ENCODE measurements at regions not wholly inside any gene's neighbourhood (a gene's known extent, or its start where the extent isn't known, plus 50 kb on each side); places are given as distances from the start of the nearest gene placed in this dataset.

- DNase-seq: no peak
Observed at GRCh38 chr20:40589581-40589980, 99.5 kb downstream of the MAFB start.

GRCh38 chr20:40588891-40589290 lies 100.1 kb downstream of the MAFB start:
- DNase-seq: no peak

GRCh38 chr20:40587038-40587437 lies 102.0 kb downstream of the MAFB start:
- DNase-seq: no peak

GRCh38 chr20:40584130-40584809 lies 104.8 kb downstream of the MAFB start:
- no peak for DNase-seq

GRCh38 chr20:40583636-40584035 lies 105.4 kb downstream of the MAFB start:
- no peak for DNase-seq

DNA sequence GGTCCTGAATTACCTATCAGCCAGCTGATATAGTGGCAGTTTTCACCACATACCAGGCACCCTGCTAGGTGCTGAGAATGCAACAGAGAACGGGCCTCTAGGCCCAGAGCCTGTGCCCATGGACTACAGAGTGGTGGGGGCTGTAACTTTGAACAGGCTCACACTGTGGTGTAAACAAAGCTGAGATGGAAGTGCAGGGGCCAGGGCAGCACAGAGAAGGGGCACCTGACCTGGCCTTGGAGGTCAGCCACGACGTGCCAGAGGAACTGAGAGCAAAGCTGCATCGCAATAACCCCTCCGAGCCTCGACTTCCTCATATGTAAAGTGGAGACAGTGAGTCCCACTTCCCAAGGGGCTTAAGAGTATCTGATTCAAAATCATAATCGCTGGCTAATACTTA lies 105.8 kb downstream of the MAFB start:
- DNase-seq: no peak

DNA sequence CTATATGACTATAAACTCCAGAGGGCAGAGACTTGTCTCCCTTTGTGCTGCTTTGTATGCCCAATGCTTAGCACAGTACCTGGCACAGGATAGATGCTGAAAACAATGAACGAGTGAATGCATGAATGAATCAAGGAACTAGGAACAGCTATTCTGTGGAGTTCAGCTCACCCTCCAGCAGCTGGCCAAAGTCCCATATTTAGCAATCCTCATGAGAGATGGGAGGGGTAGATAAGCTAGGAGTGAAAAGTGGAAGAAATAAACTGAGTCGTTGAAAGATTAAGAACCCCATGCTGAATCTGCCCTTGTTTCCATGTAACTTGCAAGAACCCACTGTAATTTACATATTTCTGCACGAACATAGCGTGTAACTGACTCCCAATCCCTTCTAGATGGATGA lies 106.5 kb downstream of the MAFB start:
- DNase-seq: no peak

GRCh38 chr20:40579701-40580100 lies 109.3 kb downstream of the MAFB start:
- DNase-seq: no peak

DNA sequence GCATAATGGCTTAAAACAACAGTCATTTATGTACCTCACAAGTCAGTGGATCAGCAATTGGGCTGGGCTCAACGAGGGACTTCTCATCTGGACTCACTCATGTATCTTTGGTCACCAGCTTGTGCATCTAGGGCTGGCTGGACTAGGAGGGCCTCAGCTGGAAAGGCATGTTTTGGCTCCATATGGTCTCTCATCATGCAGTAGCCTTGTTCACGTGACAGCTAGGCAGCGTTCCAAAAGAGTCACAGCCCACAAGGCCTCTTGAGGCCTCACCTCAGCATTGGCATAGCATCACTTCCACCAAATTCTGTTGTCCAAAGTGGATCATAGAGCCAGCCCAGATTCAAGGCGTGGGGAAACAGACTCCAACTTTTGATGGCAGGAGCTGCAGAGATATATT lies 110.1 kb downstream of the MAFB start:
- DNase-seq: no peak

- no peak for DNase-seq
Observed at GRCh38 chr20:40575851-40576250, 113.2 kb downstream of the MAFB start.

- no peak for DNase-seq
Observed at GRCh38 chr20:40572251-40572650, 116.8 kb downstream of the MAFB start.

DNA sequence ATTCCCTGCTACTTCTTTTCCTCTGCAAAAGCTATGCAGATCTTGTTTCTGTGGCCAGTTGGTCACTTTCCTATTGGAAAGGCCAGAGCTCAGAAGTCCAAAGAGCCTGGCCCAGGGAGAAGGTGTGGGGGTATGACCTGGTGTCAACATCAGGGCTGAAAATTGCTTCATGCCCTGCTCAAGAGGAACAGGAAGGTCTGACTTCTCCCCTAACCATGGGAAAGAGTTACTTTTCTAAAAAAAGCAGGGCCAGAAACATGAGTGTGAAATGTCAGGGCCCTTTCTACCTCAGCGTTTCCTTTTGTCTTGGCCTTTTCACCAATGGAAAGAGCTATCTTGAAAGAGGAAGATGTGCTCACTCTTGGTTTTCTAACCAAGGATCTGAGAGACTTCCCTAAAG lies 117.4 kb downstream of the MAFB start:
- no peak for DNase-seq

DNA sequence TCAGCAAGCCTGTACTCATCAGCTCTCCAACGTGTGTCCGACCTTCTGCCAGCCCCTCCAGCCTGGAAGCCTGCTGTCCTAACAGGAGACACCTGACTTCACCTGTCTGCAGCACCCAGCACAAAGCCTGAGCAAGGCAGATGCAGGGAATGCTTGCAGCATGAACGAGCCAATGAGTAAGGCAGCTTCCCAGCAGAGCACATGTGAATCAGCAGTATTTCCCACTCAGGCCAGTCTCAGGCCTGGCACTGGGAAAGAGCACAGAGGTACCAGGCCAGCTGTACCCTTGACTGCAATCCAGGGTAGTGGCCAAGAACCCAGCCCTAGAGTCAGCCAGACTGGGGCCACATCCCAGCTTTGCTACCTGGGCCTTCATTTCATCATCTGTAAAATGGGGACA lies 120.8 kb downstream of the MAFB start:
- DNase-seq: no peak

DNA sequence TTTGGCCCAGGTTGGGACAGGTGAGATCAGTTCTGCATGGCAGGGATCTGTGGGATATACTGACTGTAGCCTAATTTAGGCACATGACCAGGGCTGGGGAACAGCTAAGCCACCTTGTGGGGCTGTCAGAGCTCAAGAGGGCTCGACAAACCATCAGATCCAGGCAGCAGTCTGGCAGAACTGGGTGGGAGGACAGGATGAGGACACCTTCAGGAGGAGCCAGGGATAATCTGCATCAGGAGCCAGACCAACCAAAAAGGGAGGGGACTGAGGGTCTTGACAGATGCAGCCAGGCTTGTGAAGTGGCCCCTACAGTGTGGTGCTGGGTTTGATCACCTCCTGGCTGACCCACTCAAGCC lies 123.4 kb downstream of the MAFB start:
- no peak for DNase-seq

DNA sequence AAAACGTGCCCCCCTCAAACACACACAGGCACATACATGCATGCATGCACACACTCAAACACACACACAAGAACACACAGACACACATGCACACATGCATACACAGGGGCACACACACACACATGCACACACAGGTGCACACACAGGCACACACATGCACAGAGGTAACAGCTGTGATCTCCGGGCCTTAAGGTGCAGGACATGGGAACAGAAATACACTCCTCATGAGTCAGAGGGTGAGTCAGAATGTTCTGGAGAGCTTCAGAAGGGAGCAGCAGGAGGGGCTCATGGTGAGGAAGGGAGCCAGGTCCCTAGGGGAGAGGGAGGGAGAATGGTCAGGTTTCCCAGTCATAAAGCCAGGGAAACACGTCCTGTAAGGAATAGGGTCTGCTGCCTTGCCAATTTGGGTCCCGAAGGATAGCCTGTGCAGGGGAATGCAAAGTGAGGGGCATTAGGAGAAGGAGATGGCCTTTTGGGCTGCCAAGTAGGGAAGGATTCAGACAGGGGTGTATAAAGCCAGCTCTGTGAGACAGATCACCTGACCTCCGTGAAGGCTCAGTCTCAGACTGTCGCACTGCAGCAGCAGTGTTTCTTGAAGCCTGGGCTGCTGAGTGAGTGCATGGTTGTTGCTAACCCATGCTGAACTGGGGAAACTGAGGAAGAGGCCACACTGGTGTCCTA lies 123.9 kb downstream of the MAFB start:
- DNase-seq: peak; percentile 64

- no peak for DNase-seq
Observed at GRCh38 chr20:40563296-40563950, 125.6 kb downstream of the MAFB start.

DNA sequence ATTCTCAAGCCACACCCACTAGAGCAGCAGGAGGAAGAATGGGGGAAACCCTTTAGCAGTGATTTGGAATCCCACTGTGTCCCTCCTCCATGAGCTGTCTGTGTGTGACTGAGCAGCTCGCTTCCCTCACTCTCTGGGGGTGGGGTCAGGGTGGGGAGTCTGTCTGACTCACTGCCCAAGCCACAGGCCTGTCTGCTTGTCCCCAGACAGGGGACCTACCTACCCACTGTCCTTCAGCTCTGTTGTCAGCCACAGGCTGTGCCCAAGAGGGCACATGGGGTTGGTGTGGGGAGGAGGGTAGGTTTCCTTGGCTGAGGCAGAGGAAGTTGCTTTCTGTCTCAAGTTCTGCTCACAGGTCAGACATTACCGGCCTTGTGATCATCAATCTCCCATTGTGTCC lies 127.0 kb downstream of the MAFB start:
- DNase-seq: peak; percentile 13

GRCh38 chr20:40561187-40561586 lies 127.8 kb downstream of the MAFB start:
- DNase-seq: no peak

DNA sequence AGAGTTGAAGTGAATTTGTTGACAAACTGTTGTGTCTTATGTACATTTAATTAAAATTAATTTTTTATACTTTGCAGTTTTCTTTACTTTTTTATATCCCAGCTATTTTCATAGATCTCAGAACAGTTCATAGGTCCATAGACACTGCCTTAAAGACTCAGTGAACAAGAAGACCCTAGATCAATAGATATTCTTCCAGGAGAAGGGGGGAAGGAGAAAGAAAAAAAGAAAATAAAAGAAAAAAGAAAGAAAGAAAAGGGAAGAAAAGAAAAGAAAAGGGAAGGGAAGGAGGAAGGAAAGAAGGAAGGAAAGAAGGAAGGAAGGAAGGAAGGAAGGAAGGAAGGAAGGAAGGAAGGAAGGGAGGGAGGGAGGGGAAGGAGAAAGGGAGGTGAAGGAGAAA lies 130.8 kb downstream of the MAFB start:
- DNase-seq: no peak

GRCh38 chr20:40551125-40551530 lies 137.9 kb downstream of the MAFB start:
- DNase-seq: no peak

- DNase-seq: no peak
Observed at GRCh38 chr20:40547483-40548091, 141.4 kb downstream of the MAFB start.

- no peak for DNase-seq
Observed at GRCh38 chr20:40545478-40545877, 143.6 kb downstream of the MAFB start.

DNA sequence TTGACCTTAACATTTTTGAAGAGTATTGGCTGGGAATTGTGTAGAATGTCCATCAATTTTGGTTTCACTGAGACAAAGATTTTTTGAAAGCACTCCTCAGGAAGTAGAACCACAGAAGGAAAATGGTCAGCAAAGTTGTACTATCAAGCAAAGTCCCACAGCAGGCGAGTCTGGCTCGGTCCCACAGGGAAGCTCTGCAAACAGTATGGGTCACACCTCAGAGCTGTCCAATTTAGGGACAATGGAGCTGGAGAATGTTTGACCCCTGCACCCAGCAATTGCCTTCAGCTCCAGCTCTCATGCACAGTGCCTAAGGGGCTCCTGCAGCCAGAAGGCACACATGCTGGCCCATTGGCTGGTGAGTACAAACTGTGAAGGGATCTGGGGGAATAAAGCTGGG lies 147.0 kb downstream of the MAFB start:
- no peak for DNase-seq

GRCh38 chr20:40540166-40540565 lies 148.9 kb downstream of the MAFB start:
- no peak for DNase-seq
